Stimulated activated CD4-positive, alpha-beta T cell treated with anti-CD3 and anti-CD28 coated beads, Interleukin-12 subunit alpha, Interleukin-12 subunit beta, amount 100 ng/mL, for 24 hours (primary cell): ENCODE measurements at regions not wholly inside any gene's neighbourhood (a gene's known extent, or its start where the extent isn't known, plus 50 kb on each side); places are given as distances from the start of the nearest gene placed in this dataset.
"Not testable (repeated sequence)": the region's sequence is repeated elsewhere in the genome, so short reads cannot be mapped to it uniquely, and the experiment has no call there.

Source experiments
- DNase-seq, 2 experiments: peaks; one replicate each; pipeline ENCODE4 v3.0.0-alpha.2; 2020; ENCODE audit warnings: low read depth in 2 of 2

- no peak for DNase-seq
Observed at GRCh38 chr3:87895983-87896382, 162.8 kb downstream of the CGGBP1 start.

- DNase-seq, result no peak
Observed at GRCh38 chr3:87873136-87873535, 185.7 kb downstream of the CGGBP1 start.

- no peak for DNase-seq
Observed at GRCh38 chr3:87867001-87867400, 191.8 kb downstream of the CGGBP1 start.

DNA sequence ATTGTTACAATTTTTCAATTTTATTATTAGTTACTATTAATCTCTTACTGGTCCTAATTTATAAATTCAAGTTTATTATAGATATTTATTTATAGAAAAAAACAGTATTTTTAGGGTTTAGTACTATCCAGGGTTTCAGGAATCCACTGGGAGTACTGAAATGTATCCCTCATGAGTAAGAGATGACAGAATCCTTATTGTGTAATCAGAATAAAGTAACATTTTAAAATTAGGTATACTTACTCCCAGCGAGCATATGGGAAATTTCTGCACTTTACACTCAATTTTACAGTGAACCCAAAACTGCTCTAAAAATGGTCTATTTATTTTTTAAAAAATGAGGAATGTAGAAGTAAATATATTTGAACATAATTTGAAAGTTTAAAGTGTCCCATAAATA lies 202.7 kb downstream of the CGGBP1 start:
- DNase-seq, result no peak

GRCh38 chr3:87855616-87856015 lies 203.2 kb downstream of the CGGBP1 start:
- DNase-seq, result no peak

GRCh38 chr3:87855211-87855610 lies 203.6 kb downstream of the CGGBP1 start:
- no peak for DNase-seq

DNA sequence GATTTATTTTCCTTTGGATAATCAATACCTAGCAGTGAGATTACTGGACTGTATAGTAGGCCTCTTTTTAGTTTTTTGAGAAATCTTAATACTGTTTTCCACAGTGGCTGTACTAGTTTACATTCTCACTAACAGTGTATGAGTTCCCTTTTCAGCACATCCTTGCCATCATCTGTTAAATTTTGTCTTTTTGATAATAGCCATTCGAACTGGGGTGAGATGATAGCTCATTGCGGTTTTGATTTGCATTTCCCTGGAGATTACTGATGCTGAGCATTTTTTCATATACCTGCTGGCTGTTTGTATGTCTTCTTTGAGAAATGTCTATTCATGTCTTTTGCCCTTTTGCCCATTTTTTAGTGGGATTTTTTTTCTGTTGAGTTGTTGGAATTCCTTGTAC lies 210.8 kb downstream of the CGGBP1 start:
- no peak for DNase-seq

- no peak for DNase-seq
Observed at GRCh38 chr3:87837076-87837475, 221.7 kb downstream of the CGGBP1 start.

DNA sequence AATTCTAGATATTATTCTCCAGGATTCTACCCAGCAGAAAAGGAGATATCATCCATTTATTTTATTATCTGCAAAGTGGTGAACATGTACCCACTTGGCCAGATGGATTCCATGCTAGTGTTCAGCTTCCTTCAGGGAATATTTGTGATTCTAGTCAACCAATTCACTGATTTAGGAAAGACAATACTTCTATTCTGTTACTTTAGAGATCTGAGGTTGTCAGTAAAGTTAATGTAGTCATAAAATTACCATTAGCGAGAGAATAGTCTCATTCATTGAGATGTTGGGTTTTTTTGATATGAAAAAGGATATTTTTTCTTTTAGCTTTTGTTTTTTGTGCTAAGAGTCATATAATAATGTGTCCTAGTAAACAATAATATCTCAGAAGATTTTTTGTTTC lies 222.8 kb downstream of the CGGBP1 start:
- DNase-seq, result no peak

- no peak for DNase-seq
Observed at GRCh38 chr3:87835236-87835635, 223.6 kb downstream of the CGGBP1 start.

DNA sequence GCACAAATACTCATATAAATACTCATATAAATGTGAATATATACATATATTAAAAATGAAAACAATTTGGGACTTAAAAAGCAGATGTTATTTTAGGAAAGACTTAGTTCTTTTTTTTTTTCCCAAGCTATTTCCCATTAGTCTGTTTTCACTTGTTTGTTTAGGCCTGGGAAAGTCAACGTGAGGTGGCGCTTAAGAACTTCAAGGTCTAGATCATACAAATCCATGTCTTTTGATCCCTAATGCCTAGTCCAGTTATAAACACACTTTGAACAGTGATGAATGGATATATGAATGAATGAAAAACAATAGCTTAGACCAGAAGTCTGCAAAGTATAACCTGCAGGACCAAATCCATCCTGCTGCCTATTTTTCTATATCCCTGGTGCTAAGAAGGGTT lies 224.5 kb downstream of the CGGBP1 start:
- DNase-seq, result no peak

- DNase-seq, result no peak
Observed at GRCh38 chr3:87833039-87833377, 225.8 kb downstream of the CGGBP1 start.

GRCh38 chr3:87828046-87828445 lies 230.8 kb downstream of the CGGBP1 start:
- DNase-seq, result no peak

DNA sequence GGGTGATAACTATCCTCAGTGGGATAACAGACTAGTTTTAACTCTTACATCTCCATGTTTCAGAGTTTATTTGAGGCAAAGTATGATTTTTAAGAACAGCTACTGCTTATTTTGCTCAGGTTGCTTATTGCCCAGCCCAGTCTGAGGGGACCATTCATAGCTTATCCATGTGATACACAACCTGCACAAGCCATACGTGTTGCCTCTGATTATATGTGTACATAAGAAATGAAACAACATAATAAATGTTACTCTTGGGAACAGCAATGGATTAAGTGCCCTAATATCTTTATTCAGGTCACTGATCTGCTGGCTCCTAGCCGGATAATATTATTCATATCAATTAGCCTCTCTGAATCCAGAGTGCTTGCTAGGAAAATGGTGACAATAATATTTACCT lies 236.2 kb downstream of the CGGBP1 start:
- DNase-seq, result no peak

GRCh38 chr3:87813503-87813902 lies 245.3 kb downstream of the CGGBP1 start:
- DNase-seq, result not testable (repeated sequence)

- no peak for DNase-seq
Observed at GRCh38 chr3:87811953-87812352, 246.9 kb downstream of the CGGBP1 start.

DNA sequence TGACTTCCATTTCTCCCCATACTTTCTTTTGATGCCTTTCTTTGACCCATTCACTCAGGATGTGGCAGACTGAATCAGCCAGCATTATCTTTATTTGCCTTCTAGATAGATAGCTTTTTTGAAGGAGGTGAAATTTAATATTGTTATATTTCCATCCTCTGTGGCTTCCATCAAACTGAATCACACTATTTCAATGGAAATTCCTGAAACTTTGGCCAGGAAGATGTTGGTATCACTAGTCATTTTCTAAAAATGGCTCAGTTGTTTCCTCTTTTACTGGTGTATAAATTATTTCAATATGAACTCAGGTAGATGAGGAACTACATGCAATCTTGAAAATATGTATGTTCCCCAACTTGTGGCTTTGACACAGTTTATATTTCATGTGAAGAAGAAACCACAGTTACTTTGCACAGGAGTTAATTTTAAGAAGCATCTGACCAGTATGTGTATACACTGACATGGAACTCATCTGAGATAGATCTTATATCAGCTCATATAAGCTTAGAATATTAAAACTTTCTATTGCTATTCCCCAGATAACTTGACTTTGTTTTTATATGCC lies 248.3 kb downstream of the CGGBP1 start:
- no peak for DNase-seq

DNA sequence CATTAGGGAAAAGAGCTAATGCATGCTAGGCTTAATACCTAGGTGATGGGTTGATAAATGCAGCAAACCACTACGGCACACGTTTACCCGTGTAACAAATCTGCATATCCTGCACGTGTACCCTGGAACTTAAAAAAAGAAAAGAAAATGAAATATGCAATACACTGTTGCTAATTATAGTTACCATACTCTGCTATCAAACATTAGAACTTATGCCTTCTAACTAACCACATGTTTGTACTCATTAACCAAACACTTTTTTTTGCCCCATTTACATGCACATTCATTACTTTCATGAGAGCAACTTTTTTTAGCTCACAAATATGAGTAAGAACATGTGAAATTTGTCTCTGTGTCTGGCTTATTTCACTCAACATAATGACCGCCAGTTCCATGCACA lies 253.1 kb downstream of the CGGBP1 start:
- DNase-seq, result no peak

DNA sequence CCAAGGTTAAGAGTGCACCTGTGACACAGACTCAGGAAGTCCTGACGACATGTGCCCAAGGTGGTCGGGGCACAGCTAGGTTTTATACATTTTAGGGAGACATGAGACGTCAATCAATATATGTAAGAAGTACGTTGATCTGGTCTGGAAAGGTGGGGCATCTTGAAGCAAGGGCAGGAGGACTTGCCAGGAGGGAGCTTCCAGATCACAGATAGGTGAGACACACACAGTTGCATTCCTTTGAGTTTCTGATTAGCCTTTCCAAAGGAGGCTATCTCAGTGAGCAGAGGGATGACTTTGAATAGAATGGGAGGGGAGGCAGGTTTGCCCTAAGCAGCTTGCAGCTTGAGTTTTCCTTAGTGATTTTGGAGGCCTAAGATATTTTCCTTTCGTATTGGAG lies 257.4 kb downstream of the CGGBP1 start:
- no peak for DNase-seq

DNA sequence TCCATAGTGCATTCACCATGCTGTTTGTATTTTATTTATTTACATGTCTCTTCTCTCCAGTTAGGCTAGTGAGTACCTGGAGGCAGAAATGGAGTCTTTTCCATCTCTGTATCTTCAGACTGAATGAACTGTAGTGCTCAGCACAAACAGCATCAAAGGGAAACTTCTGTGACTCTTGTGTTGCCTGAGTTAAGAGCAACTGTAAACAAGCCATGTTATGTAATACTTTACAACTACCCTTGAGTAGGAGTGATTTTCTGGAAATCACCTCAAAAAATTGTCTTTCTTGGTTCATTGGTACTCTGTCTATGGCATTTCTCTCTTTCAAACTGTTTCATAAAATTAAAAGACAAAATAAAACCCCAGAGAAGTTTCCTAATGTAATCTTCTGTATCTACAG lies 258.3 kb downstream of the CGGBP1 start:
- DNase-seq, result no peak

- DNase-seq, result no peak
Observed at GRCh38 chr3:87798567-87798947, 260.2 kb downstream of the CGGBP1 start.

GRCh38 chr3:87797872-87798566 lies 260.8 kb downstream of the CGGBP1 start:
- no peak for DNase-seq

- DNase-seq, result no peak
Observed at GRCh38 chr3:87796843-87797185, 262.0 kb downstream of the CGGBP1 start.

- DNase-seq, result no peak
Observed at GRCh38 chr3:87796137-87796842, 262.5 kb downstream of the CGGBP1 start.
